CD4-positive, alpha-beta memory T cell (primary cell): ENCODE measurements at regions not wholly inside any gene's neighbourhood (a gene's known extent, or its start where the extent isn't known, plus 50 kb on each side); places are given as distances from the start of the nearest gene placed in this dataset.
A peak's percentile ranks its signal among the peaks of the same experiment; 100 is the strongest.
"Not testable (repeated sequence)": the region's sequence is repeated elsewhere in the genome, so short reads cannot be mapped to it uniquely, and the experiment has no call there.

Source experiments
- CTCF ChIA-PET: fragments of 350-600 bp; sonication (Branson Sonifier 250); formaldehyde crosslinking; loops from one replicate; lab custom pipeline; 2021; ENCODE audit warnings: inconsistent platforms; ENCODE audit not compliant: partially characterized antibody; lab: Charles Lee
- POLR2A ChIA-PET: fragments of 350-600 bp; sonication (Branson Sonifier 250); formaldehyde crosslinking; loops from one replicate; lab custom pipeline; 2021; ENCODE audit not compliant: partially characterized antibody; lab: Charles Lee
- DNase-seq, 5 donors: peaks; one replicate each; pipeline versions ENCODE4 v3.0.0 to v3.0.0-alpha.2; 2020 to 2022; ENCODE audit warnings: mixed read lengths in 1 of 5
- H3K27ac ChIP-seq: one replicate; pipeline ENCODE4 v1.7.0; 2013; ENCODE audit warnings: low read depth, low read length
- H3K27me3 ChIP-seq: 2 replicates; pipeline ENCODE4 v1.7.0; 2013; ENCODE audit warnings: mild to moderate bottlenecking, low read length, moderate library complexity; ENCODE audit not compliant: insufficient read depth
- H3K36me3 ChIP-seq: 2 replicates; pipeline ENCODE4 v1.7.0; 2013; ENCODE audit warnings: mild to moderate bottlenecking, low read length, moderate library complexity; ENCODE audit not compliant: insufficient read depth
- H3K4me1 ChIP-seq: 2 replicates; pipeline ENCODE4 v1.7.0; 2013; ENCODE audit warnings: mild to moderate bottlenecking, low read length, moderate library complexity; ENCODE audit not compliant: insufficient read depth
- H3K4me3 ChIP-seq, 2 donors: one replicate each; pipeline ENCODE4 v1.7.0; 2013; ENCODE audit warnings: low read length in 2 of 2, mild to moderate bottlenecking in 1 of 2
- H3K9me3 ChIP-seq, 2 donors: one replicate each; pipeline ENCODE4 v1.7.0; 2013; ENCODE audit warnings: low read length in 2 of 2, control low read depth in 1 of 2; ENCODE audit not compliant: control insufficient read depth in 1 of 2
- H3K27ac Mint-ChIP-seq, 7 donors: one replicate each; pipeline ENCODE4 v1.8.0; 2020 to 2021; ENCODE audit warnings: mixed read lengths in 7 of 7, mild to moderate bottlenecking in 6 of 7, inconsistent platforms in 3 of 7, moderate library complexity in 3 of 7
- H3K27me3 Mint-ChIP-seq, 2 donors: one replicate each; pipeline ENCODE4 v1.8.0; 2020 to 2021; ENCODE audit warnings: mixed read lengths in 2 of 2
- H3K36me3 Mint-ChIP-seq, 2 donors: one replicate each; pipeline ENCODE4 v1.8.0; 2020 to 2021; ENCODE audit warnings: mixed read lengths in 2 of 2, inconsistent platforms in 1 of 2, mild to moderate bottlenecking in 1 of 2
- H3K4me1 Mint-ChIP-seq, 4 donors: one replicate each; pipeline ENCODE4 v1.8.0; 2020 to 2021; ENCODE audit warnings: mixed read lengths in 4 of 4, mild to moderate bottlenecking in 1 of 4
- H3K4me3 Mint-ChIP-seq, 8 donors: one replicate each; pipeline ENCODE4 v1.8.0; 2020 to 2021; ENCODE audit warnings: mixed read lengths in 8 of 8, mild to moderate bottlenecking in 7 of 8, moderate library complexity in 6 of 8, inconsistent platforms in 3 of 8
- H3K9me3 Mint-ChIP-seq, 8 donors: one replicate each; pipeline ENCODE4 v1.8.0; 2020 to 2021; ENCODE audit warnings: mixed read lengths in 8 of 8, mild to moderate bottlenecking in 5 of 8, inconsistent platforms in 3 of 8, moderate library complexity in 1 of 8
- intact Hi-C: fragments of 100-400 bp; cut with micrococcal nuclease; formaldehyde crosslinking; loops from one replicate; pipeline ENCODE4 v1.15.1; 2023

GRCh38 chr12:46543378-46543795, 170.8 kb upstream of the SLC38A2 start:
- H3K27ac ChIP-seq, intact Hi-C loops, H3K4me3 Mint-ChIP-seq, CTCF ChIA-PET, H3K36me3 ChIP-seq, H3K36me3 Mint-ChIP-seq, H3K27ac Mint-ChIP-seq, H3K9me3 ChIP-seq, POLR2A ChIA-PET, H3K4me3 ChIP-seq, H3K27me3 Mint-ChIP-seq, DNase-seq, H3K27me3 ChIP-seq: not testable (repeated sequence)
- H3K4me1 Mint-ChIP-seq, result peaks cover 22 to 32% (median 25%) of the 10 kb centered on the region in 4 donors
- peaks cover 0 to 22% (median 4%) of the 10 kb centered on the region in 8 donors for H3K9me3 Mint-ChIP-seq
- H3K4me1 ChIP-seq, result peaks cover 21% of the 10 kb centered on the region

- peaks cover 0 to 13% (median 2%) of the 10 kb centered on the region in 8 donors for H3K9me3 Mint-ChIP-seq
- CTCF ChIA-PET, result interaction anchor here (1.0 kb wide), 2 partner anchors 123 to 409 kb away, joined by 3 to 6 read pairs; no protein-coding TSS in a partner anchor
- H3K36me3 ChIP-seq, result no peaks in the 10 kb centered on the region
- H3K27ac Mint-ChIP-seq, result peak overlapping the region in 1 of 7 donors; percentile 24
- H3K27me3 ChIP-seq, result no peaks in the 10 kb centered on the region
- H3K27ac ChIP-seq, result no peak overlapping the region
- H3K4me3 ChIP-seq, result no peak overlapping the region
- H3K4me1 ChIP-seq, result no peaks in the 10 kb centered on the region
- peaks cover 0 to 1% of the 10 kb centered on the region in 2 donors for H3K36me3 Mint-ChIP-seq
- no peak overlapping the region for H3K4me3 Mint-ChIP-seq
- intact Hi-C loops, result no loop called here
- no peaks in the 10 kb centered on the region for H3K9me3 ChIP-seq
- POLR2A ChIA-PET, result no interaction called here
- peaks cover 0 to 4% (median 3%) of the 10 kb centered on the region in 4 donors for H3K4me1 Mint-ChIP-seq
- H3K27me3 Mint-ChIP-seq, result no peaks in the 10 kb centered on the region
- no peak for DNase-seq
Measured at GRCh38 chr12:46538976-46539375, 166.4 kb upstream of the SLC38A2 start.

GRCh38 chr12:46537387-46537955, 164.9 kb upstream of the SLC38A2 start:
- Histone ChIP-seq H3K4me3 (no peak overlapping the region), H3K9me3 (no peaks in the 10 kb centered on the region), H3K27ac (no peak overlapping the region), H3K36me3 (no peaks in the 10 kb centered on the region), H3K4me1 (no peaks in the 10 kb centered on the region), H3K27me3 (no peaks in the 10 kb centered on the region)
- no peak for DNase-seq
- no peak overlapping the region for H3K27ac Mint-ChIP-seq
- H3K27me3 Mint-ChIP-seq, result no peaks in the 10 kb centered on the region
- peaks cover 0 to 1% (median 0%) of the 10 kb centered on the region in 4 donors for H3K4me1 Mint-ChIP-seq
- peaks cover 0 to 1% of the 10 kb centered on the region in 2 donors for H3K36me3 Mint-ChIP-seq
- ChIA-PET POLR2A (no interaction called here), CTCF (interaction anchor here (1.2 kb wide), 1 partner anchor 13 kb away, joined by 3 read pairs; no protein-coding TSS in a partner anchor)
- intact Hi-C loops, result no loop called here
- peaks cover 0 to 11% (median under 1%) of the 10 kb centered on the region in 8 donors for H3K9me3 Mint-ChIP-seq
- H3K4me3 Mint-ChIP-seq, result no peak overlapping the region

GRCh38 chr12:46536316-46536715, 163.7 kb upstream of the SLC38A2 start:
- H3K27me3 Mint-ChIP-seq, H3K4me1 Mint-ChIP-seq, H3K27ac ChIP-seq, H3K4me3 Mint-ChIP-seq, H3K36me3 Mint-ChIP-seq, H3K27me3 ChIP-seq, H3K9me3 Mint-ChIP-seq, POLR2A ChIA-PET, H3K4me3 ChIP-seq, H3K4me1 ChIP-seq, H3K9me3 ChIP-seq, intact Hi-C loops, H3K36me3 ChIP-seq, DNase-seq: not testable (repeated sequence)
- H3K27ac Mint-ChIP-seq, result peak overlapping the region in 1 of 7 donors; percentile 21
- CTCF ChIA-PET, result interaction anchor here (1.2 kb wide), 1 partner anchor 12 kb away, joined by 3 read pairs; no protein-coding TSS in a partner anchor

- POLR2A ChIA-PET, result no interaction called here
- CTCF ChIA-PET, result no interaction called here
- H3K27me3 Mint-ChIP-seq, result no peaks in the 10 kb centered on the region
- Histone ChIP-seq H3K4me1 (no peaks in the 10 kb centered on the region), H3K9me3 (no peaks in the 10 kb centered on the region), H3K27me3 (no peaks in the 10 kb centered on the region), H3K4me3 (no peak overlapping the region), H3K36me3 (no peaks in the 10 kb centered on the region), H3K27ac (no peak overlapping the region)
- H3K9me3 Mint-ChIP-seq, result peaks cover 0 to 5% (median 0%) of the 10 kb centered on the region in 8 donors
- H3K4me3 Mint-ChIP-seq, result no peak overlapping the region
- H3K36me3 Mint-ChIP-seq, result peaks cover 0 to 1% of the 10 kb centered on the region in 2 donors
- DNase-seq, result no peak
- no peaks in the 10 kb centered on the region for H3K4me1 Mint-ChIP-seq
- intact Hi-C loops, result no loop called here
- H3K27ac Mint-ChIP-seq, result peak overlapping the region in 2 of 7 donors; percentile 21 to 30
Measured at GRCh38 chr12:46535907-46536306, 163.3 kb upstream of the SLC38A2 start.

- H3K27me3 Mint-ChIP-seq, result no peaks in the 10 kb centered on the region
- CTCF ChIA-PET, result interaction anchor here (1.4 kb wide), 1 partner anchor 181 kb away, joined by 3 read pairs; no protein-coding TSS in a partner anchor
- H3K36me3 Mint-ChIP-seq, result peaks cover 0 to 1% of the 10 kb centered on the region in 2 donors
- no peak overlapping the region for H3K4me3 Mint-ChIP-seq
- H3K4me1 Mint-ChIP-seq, result no peaks in the 10 kb centered on the region
- Histone ChIP-seq H3K9me3 (no peaks in the 10 kb centered on the region), H3K27me3 (no peaks in the 10 kb centered on the region), H3K27ac (no peak overlapping the region), H3K4me3 (no peak overlapping the region), H3K4me1 (no peaks in the 10 kb centered on the region), H3K36me3 (no peaks in the 10 kb centered on the region)
- no peak overlapping the region for H3K27ac Mint-ChIP-seq
- peaks cover 0 to 4% (median 0%) of the 10 kb centered on the region in 8 donors for H3K9me3 Mint-ChIP-seq
- intact Hi-C loops, result no loop called here
- POLR2A ChIA-PET, result no interaction called here
- DNase-seq, result no peak
Measured at GRCh38 chr12:46535376-46535775, 162.8 kb upstream of the SLC38A2 start.

GRCh38 chr12:46534327-46534840, 161.8 kb upstream of the SLC38A2 start:
- Mint-ChIP-seq H3K27ac (no peak overlapping the region), H3K27me3 (no peaks in the 10 kb centered on the region), H3K9me3 (peaks cover 0 to 3% (median 0%) of the 10 kb centered on the region in 8 donors), H3K36me3 (peaks cover 0 to under 1% of the 10 kb centered on the region in 2 donors), H3K4me3 (no peak overlapping the region), H3K4me1 (no peaks in the 10 kb centered on the region)
- no peaks in the 10 kb centered on the region for H3K4me1 ChIP-seq
- H3K4me3 ChIP-seq, result no peak overlapping the region
- no peak overlapping the region for H3K27ac ChIP-seq
- ChIA-PET POLR2A (no interaction called here), CTCF (interaction anchor here (0.9 to 1.4 kb wide), 2 partner anchors 11 to 180 kb away, joined by 3 read pairs; no protein-coding TSS in a partner anchor)
- intact Hi-C loops, result no loop called here
- DNase-seq, result no peak
- no peaks in the 10 kb centered on the region for H3K27me3 ChIP-seq
- H3K9me3 ChIP-seq, result no peaks in the 10 kb centered on the region
- H3K36me3 ChIP-seq, result no peaks in the 10 kb centered on the region
